ENCODE measurements at regions not wholly inside any gene's neighbourhood (a gene's known extent, or its start where the extent isn't known, plus 50 kb on each side); places are given as distances from the start of the nearest gene placed in this dataset.

DNA sequence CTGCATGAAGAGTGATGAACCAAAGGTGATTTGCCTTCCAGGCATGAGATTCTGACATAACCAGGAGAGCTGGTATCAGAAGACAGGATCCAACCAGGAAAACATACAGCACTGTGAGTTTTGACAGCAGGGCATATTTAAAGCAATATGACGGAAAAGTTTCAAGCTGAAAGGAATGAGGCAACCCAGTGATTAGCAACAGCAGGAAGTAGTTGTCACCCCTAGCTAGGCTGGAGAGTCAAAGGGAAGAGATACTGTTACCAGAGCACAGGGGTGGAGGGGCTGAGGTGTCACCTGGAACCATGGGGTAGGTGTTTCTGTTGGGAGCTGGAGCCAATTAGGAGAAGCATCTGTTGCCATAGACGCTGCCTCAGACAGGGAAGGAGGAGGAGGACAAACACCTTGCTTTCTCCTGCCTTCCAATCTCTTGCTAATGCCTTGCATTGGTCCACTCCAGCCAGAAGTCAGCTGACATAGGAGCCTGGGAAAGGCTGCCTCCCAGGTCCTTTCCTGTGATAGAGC, 125.4 kb upstream of the SORCS3 start:
- 37 to 38% (median 38%) methylated on average over 2 of the region's 2 CpGs for WGBS, 3 donors
- intact Hi-C loops (cut with DNase I) = no loop called here
- Histone ChIP-seq H3K27ac (no peak overlapping the region), H3K9me3 (no peaks in the 10 kb centered on the region), H3K36me3 (no peaks in the 10 kb centered on the region), H3K4me1 (ENCODE audit: insufficient read depth) (no peaks in the 10 kb centered on the region), H3K4me3 (no peak overlapping the region), H3K27me3 (no peaks in the 10 kb centered on the region)
- TF ChIP-seq, protein P1, sequence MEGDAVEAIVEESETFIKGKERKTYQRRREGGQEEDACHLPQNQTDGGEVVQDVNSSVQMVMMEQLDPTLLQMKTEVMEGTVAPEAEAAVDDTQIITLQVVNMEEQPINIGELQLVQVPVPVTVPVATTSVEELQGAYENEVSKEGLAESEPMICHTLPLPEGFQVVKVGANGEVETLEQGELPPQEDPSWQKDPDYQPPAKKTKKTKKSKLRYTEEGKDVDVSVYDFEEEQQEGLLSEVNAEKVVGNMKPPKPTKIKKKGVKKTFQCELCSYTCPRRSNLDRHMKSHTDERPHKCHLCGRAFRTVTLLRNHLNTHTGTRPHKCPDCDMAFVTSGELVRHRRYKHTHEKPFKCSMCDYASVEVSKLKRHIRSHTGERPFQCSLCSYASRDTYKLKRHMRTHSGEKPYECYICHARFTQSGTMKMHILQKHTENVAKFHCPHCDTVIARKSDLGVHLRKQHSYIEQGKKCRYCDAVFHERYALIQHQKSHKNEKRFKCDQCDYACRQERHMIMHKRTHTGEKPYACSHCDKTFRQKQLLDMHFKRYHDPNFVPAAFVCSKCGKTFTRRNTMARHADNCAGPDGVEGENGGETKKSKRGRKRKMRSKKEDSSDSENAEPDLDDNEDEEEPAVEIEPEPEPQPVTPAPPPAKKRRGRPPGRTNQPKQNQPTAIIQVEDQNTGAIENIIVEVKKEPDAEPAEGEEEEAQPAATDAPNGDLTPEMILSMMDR (IDR thresholded peaks at IDR 0.05) = no peak
- DNase-seq = no peak

DNA sequence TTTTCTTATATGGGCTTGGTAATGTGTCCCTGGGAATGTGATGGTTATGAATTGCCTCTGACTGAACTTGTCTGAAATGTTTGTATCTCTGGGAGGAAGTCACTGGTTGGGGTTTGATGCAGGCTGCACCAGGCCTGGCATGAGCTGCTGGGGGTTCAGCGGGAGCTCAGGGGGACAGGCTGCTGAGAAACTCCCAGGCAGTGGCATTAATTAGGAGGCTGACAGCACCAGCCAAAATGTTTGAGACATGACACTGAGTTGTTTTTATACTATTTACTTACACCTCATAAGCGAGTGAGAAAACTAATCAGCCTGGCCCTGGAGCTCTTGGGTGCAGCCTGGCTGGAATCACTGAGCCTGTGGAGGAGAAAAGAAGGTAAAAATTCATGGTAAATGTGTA, 124.1 kb upstream of the SORCS3 start:
- no peaks in the 10 kb centered on the region for H3K36me3 ChIP-seq
- no peaks in the 10 kb centered on the region for H3K9me3 ChIP-seq
- no peak overlapping the region for H3K27ac ChIP-seq
- WGBS, 3 donors = 66 to 85% (median 68%) methylated on average over 2 of the region's 2 CpGs
- DNase-seq = no peak
- intact Hi-C loops (cut with DNase I) = no loop called here
- no peaks in the 10 kb centered on the region for H3K4me1 ChIP-seq (ENCODE audit: insufficient read depth)
- no peak overlapping the region for H3K4me3 ChIP-seq
- TF ChIP-seq, protein P1 (IDR thresholded peaks at IDR 0.05) = no peak
- TF ChIP-seq POLR2A (IDR thresholded peaks at IDR 0.05) (no peak), EP300 (IDR thresholded peaks at IDR 0.05) (no peak)
- no peaks in the 10 kb centered on the region for H3K27me3 ChIP-seq

- Histone ChIP-seq H3K27me3 (no peaks in the 10 kb centered on the region), H3K36me3 (no peaks in the 10 kb centered on the region), H3K27ac (no peak overlapping the region), H3K9me3 (no peaks in the 10 kb centered on the region), H3K4me1 (ENCODE audit: insufficient read depth) (no peaks in the 10 kb centered on the region), H3K4me3 (no peak overlapping the region)
- DNase-seq = no peak
- intact Hi-C loops (cut with DNase I) = no loop called here
- 59 to 76% (median 73%) methylated on average over 4 of the region's 4 CpGs for WGBS, 3 donors
- TF ChIP-seq POLR2A (IDR thresholded peaks at IDR 0.05) (no peak), EP300 (IDR thresholded peaks at IDR 0.05) (no peak)
- TF ChIP-seq, protein P1 (IDR thresholded peaks at IDR 0.05) = no peak
These were observed 123.1 kb upstream of the SORCS3 start for GRCh38 chr10:104517946-104518345.

- TF ChIP-seq, protein P1 (IDR thresholded peaks at IDR 0.05) = no peak
- TF ChIP-seq POLR2A (IDR thresholded peaks at IDR 0.05) (no peak), EP300 (IDR thresholded peaks at IDR 0.05) (no peak)
- intact Hi-C loops (cut with DNase I) = no loop called here
- no peak for DNase-seq
These were observed 122.2 kb upstream of the SORCS3 start for GRCh38 chr10:104518891-104519290.

More at GRCh38 chr10:104518891-104519290, 122.2 kb upstream of the SORCS3 start:
- Histone ChIP-seq H3K36me3 (no peaks in the 10 kb centered on the region), H3K9me3 (no peaks in the 10 kb centered on the region), H3K4me3 (no peak overlapping the region), H3K27me3 (no peaks in the 10 kb centered on the region), H3K4me1 (ENCODE audit: insufficient read depth) (no peaks in the 10 kb centered on the region), H3K27ac (no peak overlapping the region)
- 71 to 75% (median 73%) methylated on average over 6 of the region's 6 CpGs for WGBS, 3 donors
